ENCODE measurements at regions not wholly inside any gene's neighbourhood (a gene's known extent, or its start where the extent isn't known, plus 50 kb on each side); places are given as distances from the start of the nearest gene placed in this dataset.

GRCh38 chr18:1464444-1465217 is 560.0 kb downstream of the ADCYAP1 start:
- TF ChIP-seq ZFP30 (CRISPR knock-in tag; IDR thresholded peaks at IDR 0.05) (no peak), TSHZ2 (CRISPR knock-in tag; IDR thresholded peaks at IDR 0.05) (no peak), ARNTL (CRISPR knock-in tag; IDR thresholded peaks at IDR 0.05; ENCODE audit: borderline replicate concordance, low read depth) (no peak), CREB5 (CRISPR knock-in tag; IDR thresholded peaks at IDR 0.05; ENCODE audit: low read depth) (no peak), PATZ1 (CRISPR knock-in tag; IDR thresholded peaks at IDR 0.05; ENCODE audit: borderline replicate concordance) (no peak)

Data from SK-N-SH treated with all-trans-retinoic acid at 6 μM for 48 hours (cell line).